ENCODE measurements at regions not wholly inside any gene's neighbourhood (a gene's known extent, or its start where the extent isn't known, plus 50 kb on each side); places are given as distances from the start of the nearest gene placed in this dataset.

DNA sequence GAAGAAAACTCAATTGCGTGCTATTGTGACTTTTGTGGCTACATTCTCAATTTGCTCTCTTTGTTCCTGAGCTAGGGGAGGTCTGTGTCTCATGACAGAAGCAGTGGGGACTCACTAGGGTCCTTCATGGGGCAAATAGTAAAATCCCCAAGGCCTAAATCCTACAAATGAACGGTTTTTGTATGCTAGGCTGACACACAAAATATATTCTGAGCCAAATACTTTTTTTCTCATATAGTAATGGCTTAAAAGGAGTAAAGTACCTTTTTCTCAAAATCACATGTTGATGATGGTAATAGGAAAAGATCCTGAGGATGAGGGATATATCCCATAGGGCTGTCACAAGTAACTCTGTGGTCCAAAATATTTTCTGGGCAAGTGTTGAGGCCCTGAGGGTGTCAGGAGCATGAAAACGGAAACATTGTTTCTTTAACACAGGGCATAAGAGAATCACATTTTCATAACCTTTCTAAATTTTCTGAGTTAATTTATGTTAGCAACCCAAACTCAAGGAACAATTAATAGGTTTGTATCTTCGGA, 77.5 kb upstream of the CNTNAP4 start:
- Histone ChIP-seq H3K4me2 (ENCODE audit: low read length) (no peak overlapping the region), H3K9me3 (ENCODE audit: insufficient read depth, low read depth, low read length) (no peaks in the 10 kb centered on the region), H3K4me3 (ENCODE audit: insufficient read depth, low read depth, low read length) (no peak overlapping the region), H3K9ac (ENCODE audit: low read length) (no peak overlapping the region), H3K4me1 (ENCODE audit: insufficient read depth, low read length) (no peaks in the 10 kb centered on the region), H3K36me3 (ENCODE audit: insufficient read depth, low read length) (no peaks in the 10 kb centered on the region), H4K20me1 (ENCODE audit: insufficient read depth, low read length) (no peaks in the 10 kb centered on the region), H2AFZ (ENCODE audit: low read depth, low read length) (no peak overlapping the region), H3K27ac (ENCODE audit: low read depth, low read length) (no peak overlapping the region), H3K27me3 (ENCODE audit: insufficient read depth, low read length) (no peaks in the 10 kb centered on the region), H3K79me2 (ENCODE audit: insufficient read depth, low read length) (no peaks in the 10 kb centered on the region)
- no peaks in the 10 kb centered on the region for H3K4me1 Mint-ChIP-seq (ENCODE audit: low read depth, unreplicated experiment)
- peaks cover 3% of the 10 kb centered on the region for H3K9me3 Mint-ChIP-seq (ENCODE audit: unreplicated experiment)
- no peak overlapping the region for H3K4me3 Mint-ChIP-seq (ENCODE audit: unreplicated experiment)
- no peaks in the 10 kb centered on the region for H3K36me3 Mint-ChIP-seq (ENCODE audit: low read depth, unreplicated experiment)
- DNase-seq (ENCODE audit: low read depth) (no peak), FAIRE-seq (no peak)
- no peak overlapping the region for H3K27ac Mint-ChIP-seq (ENCODE audit: unreplicated experiment)
- H3K27me3 Mint-ChIP-seq (ENCODE audit: low read depth, unreplicated experiment): no peaks in the 10 kb centered on the region
- TF ChIP-seq EZH2 (IDR thresholded peaks at IDR 0.05; ENCODE audit: insufficient read depth, low read length): no peak
- no peak for TF ChIP-seq CTCF (IDR thresholded peaks at IDR 0.05; ENCODE audit: insufficient read depth, low read depth, low read length)

DNA sequence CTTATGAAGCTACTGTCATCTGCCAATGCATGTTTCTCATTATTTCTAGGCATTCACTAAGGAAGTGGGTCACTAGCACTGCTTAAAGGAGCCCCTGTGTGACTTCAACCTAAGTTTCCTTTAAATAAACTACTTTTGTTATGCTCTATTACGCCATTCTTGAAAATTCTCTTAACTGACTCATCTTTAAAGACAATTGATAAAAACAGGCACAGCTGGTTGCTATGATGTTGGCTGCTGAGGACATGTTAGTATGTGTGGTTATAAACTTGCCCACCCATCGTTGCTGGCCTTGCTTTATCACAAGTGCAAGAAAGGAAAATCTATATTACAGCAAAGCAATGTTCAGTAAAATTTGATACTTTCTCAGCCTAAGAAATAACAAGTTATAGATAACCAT, 75.8 kb upstream of the CNTNAP4 start:
- no peaks in the 10 kb centered on the region for H3K4me1 Mint-ChIP-seq (ENCODE audit: low read depth, unreplicated experiment)
- no peaks in the 10 kb centered on the region for H3K9me3 ChIP-seq (ENCODE audit: insufficient read depth, low read depth, low read length)
- H4K20me1 ChIP-seq (ENCODE audit: insufficient read depth, low read length): no peaks in the 10 kb centered on the region
- H3K36me3 ChIP-seq (ENCODE audit: insufficient read depth, low read length): no peaks in the 10 kb centered on the region
- no peaks in the 10 kb centered on the region for H3K27me3 Mint-ChIP-seq (ENCODE audit: low read depth, unreplicated experiment)
- no peaks in the 10 kb centered on the region for H3K36me3 Mint-ChIP-seq (ENCODE audit: low read depth, unreplicated experiment)
- H3K4me3 ChIP-seq (ENCODE audit: insufficient read depth, low read depth, low read length): no peak overlapping the region
- DNase-seq (ENCODE audit: low read depth) (no peak), FAIRE-seq (no peak)
- no peaks in the 10 kb centered on the region for H3K4me1 ChIP-seq (ENCODE audit: insufficient read depth, low read length)
- no peaks in the 10 kb centered on the region for H3K79me2 ChIP-seq (ENCODE audit: insufficient read depth, low read length)
- H3K4me3 Mint-ChIP-seq (ENCODE audit: unreplicated experiment): no peak overlapping the region
- no peak overlapping the region for H3K27ac ChIP-seq (ENCODE audit: low read depth, low read length)
- H3K27me3 ChIP-seq (ENCODE audit: insufficient read depth, low read length): no peaks in the 10 kb centered on the region
- no peak overlapping the region for H3K9ac ChIP-seq (ENCODE audit: low read length)
- no peak overlapping the region for H3K4me2 ChIP-seq (ENCODE audit: low read length)
- no peak for TF ChIP-seq CTCF (IDR thresholded peaks at IDR 0.05; ENCODE audit: insufficient read depth, low read depth, low read length)
- TF ChIP-seq EZH2 (IDR thresholded peaks at IDR 0.05; ENCODE audit: insufficient read depth, low read length): no peak
- no peak overlapping the region for H2AFZ ChIP-seq (ENCODE audit: low read depth, low read length)
- H3K27ac Mint-ChIP-seq (ENCODE audit: unreplicated experiment): no peak overlapping the region
- H3K9me3 Mint-ChIP-seq (ENCODE audit: unreplicated experiment): peaks cover 5% of the 10 kb centered on the region

GRCh38 chr16:76204249-76204648, 73.0 kb upstream of the CNTNAP4 start:
- Histone ChIP-seq H3K79me2 (ENCODE audit: insufficient read depth, low read length) (no peaks in the 10 kb centered on the region), H3K9me3 (ENCODE audit: insufficient read depth, low read depth, low read length) (no peaks in the 10 kb centered on the region), H3K27me3 (ENCODE audit: insufficient read depth, low read length) (no peaks in the 10 kb centered on the region), H4K20me1 (ENCODE audit: insufficient read depth, low read length) (no peaks in the 10 kb centered on the region), H3K4me2 (ENCODE audit: low read length) (no peak overlapping the region), H3K36me3 (ENCODE audit: insufficient read depth, low read length) (no peaks in the 10 kb centered on the region), H3K27ac (ENCODE audit: low read depth, low read length) (no peak overlapping the region), H2AFZ (ENCODE audit: low read depth, low read length) (no peak overlapping the region), H3K4me3 (ENCODE audit: insufficient read depth, low read depth, low read length) (no peak overlapping the region), H3K9ac (ENCODE audit: low read length) (no peak overlapping the region), H3K4me1 (ENCODE audit: insufficient read depth, low read length) (no peaks in the 10 kb centered on the region)
- Mint-ChIP-seq H3K9me3 (ENCODE audit: unreplicated experiment) (peaks cover 2% of the 10 kb centered on the region), H3K27ac (ENCODE audit: unreplicated experiment) (no peak overlapping the region), H3K27me3 (ENCODE audit: low read depth, unreplicated experiment) (no peaks in the 10 kb centered on the region), H3K36me3 (ENCODE audit: low read depth, unreplicated experiment) (no peaks in the 10 kb centered on the region), H3K4me1 (ENCODE audit: low read depth, unreplicated experiment) (no peaks in the 10 kb centered on the region), H3K4me3 (ENCODE audit: unreplicated experiment) (no peak overlapping the region)
- DNase-seq (ENCODE audit: low read depth) (no peak), FAIRE-seq (no peak)
- no peak for TF ChIP-seq EZH2 (IDR thresholded peaks at IDR 0.05; ENCODE audit: insufficient read depth, low read length)
- no peak for TF ChIP-seq CTCF (IDR thresholded peaks at IDR 0.05; ENCODE audit: insufficient read depth, low read depth, low read length)

Data from astrocyte (in vitro differentiated cells and primary cell).